ENCODE measurements at regions not wholly inside any gene's neighbourhood (a gene's known extent, or its start where the extent isn't known, plus 50 kb on each side); places are given as distances from the start of the nearest gene placed in this dataset.

- Mint-ChIP-seq H3K27me3 (ENCODE audit: low read depth) (peaks cover 3% of the 10 kb centered on the region), H3K4me1 (ENCODE audit: low read depth) (peaks cover 8% of the 10 kb centered on the region), H3K36me3 (ENCODE audit: low read depth) (no peaks in the 10 kb centered on the region), H3K27ac (ENCODE audit: unreplicated experiment) (no peak overlapping the region), H3K9me3 (ENCODE audit: low read depth) (no peaks in the 10 kb centered on the region), H3K4me3 (ENCODE audit: unreplicated experiment) (no peak overlapping the region)
- TF ChIP-seq CTCF (IDR thresholded peaks at IDR 0.05): no peak
- no peak for DNase-seq (ENCODE audit: low spot score)
These were observed 387.4 kb upstream of the CPEB2 start for GRCh38 chr4:14614840-14615239.

- Mint-ChIP-seq H3K36me3 (ENCODE audit: low read depth) (no peaks in the 10 kb centered on the region), H3K27me3 (ENCODE audit: low read depth) (peaks cover 3% of the 10 kb centered on the region), H3K27ac (ENCODE audit: unreplicated experiment) (no peak overlapping the region), H3K4me3 (ENCODE audit: unreplicated experiment) (no peak overlapping the region), H3K4me1 (ENCODE audit: low read depth) (peaks cover 8% of the 10 kb centered on the region), H3K9me3 (ENCODE audit: low read depth) (no peaks in the 10 kb centered on the region)
- DNase-seq (ENCODE audit: low spot score): no peak
- no peak for TF ChIP-seq CTCF (IDR thresholded peaks at IDR 0.05)
These were observed 386.6 kb upstream of the CPEB2 start for GRCh38 chr4:14615671-14616070.

- Mint-ChIP-seq H3K4me1 (ENCODE audit: low read depth) (peaks cover 8% of the 10 kb centered on the region), H3K27ac (ENCODE audit: unreplicated experiment) (no peak overlapping the region), H3K9me3 (ENCODE audit: low read depth) (no peaks in the 10 kb centered on the region), H3K27me3 (ENCODE audit: low read depth) (peaks cover 2% of the 10 kb centered on the region), H3K36me3 (ENCODE audit: low read depth) (no peaks in the 10 kb centered on the region), H3K4me3 (ENCODE audit: unreplicated experiment) (no peak overlapping the region)
- TF ChIP-seq CTCF (IDR thresholded peaks at IDR 0.05): no peak
- DNase-seq (ENCODE audit: low spot score): no peak
These were observed 381.6 kb upstream of the CPEB2 start for GRCh38 chr4:14620567-14621141.

GRCh38 chr4:14621731-14622463 is 380.4 kb upstream of the CPEB2 start:
- Mint-ChIP-seq H3K36me3 (ENCODE audit: low read depth) (no peaks in the 10 kb centered on the region), H3K27me3 (ENCODE audit: low read depth) (peaks cover 2% of the 10 kb centered on the region), H3K4me3 (ENCODE audit: unreplicated experiment) (no peak overlapping the region), H3K4me1 (ENCODE audit: low read depth) (peaks cover 8% of the 10 kb centered on the region), H3K27ac (ENCODE audit: unreplicated experiment) (no peak overlapping the region), H3K9me3 (ENCODE audit: low read depth) (no peaks in the 10 kb centered on the region)
- DNase-seq (ENCODE audit: low spot score): no peak
- no peak for TF ChIP-seq CTCF (IDR thresholded peaks at IDR 0.05)

- no peak for TF ChIP-seq CTCF (IDR thresholded peaks at IDR 0.05)
- Mint-ChIP-seq H3K4me1 (ENCODE audit: low read depth) (no peaks in the 10 kb centered on the region), H3K27me3 (ENCODE audit: low read depth) (no peaks in the 10 kb centered on the region), H3K27ac (ENCODE audit: unreplicated experiment) (no peak overlapping the region), H3K4me3 (ENCODE audit: unreplicated experiment) (no peak overlapping the region), H3K36me3 (ENCODE audit: low read depth) (no peaks in the 10 kb centered on the region), H3K9me3 (ENCODE audit: low read depth) (no peaks in the 10 kb centered on the region)
- no peak for DNase-seq (ENCODE audit: low spot score)
These were observed 375.2 kb upstream of the CPEB2 start for GRCh38 chr4:14627038-14627437.

Data from chondrocyte (in vitro differentiated cells).